Keratinocyte (primary cell): ENCODE measurements at regions not wholly inside any gene's neighbourhood (a gene's known extent, or its start where the extent isn't known, plus 50 kb on each side); places are given as distances from the start of the nearest gene placed in this dataset.

ENCODE experiments used
- DNase-seq: peaks from one replicate; pipeline ENCODE4 v3.0.0-alpha.2; 2011; ENCODE audit warnings: low read depth, missing footprints, low spot score
- FAIRE-seq: peaks from 2 replicates; lab custom pipeline; 2011; peaks lifted over from hg19 to GRCh38; lab: Jason Lieb, UNC
- H2AFZ ChIP-seq: 2 replicates; pipeline ENCODE4 v1.6.0; 2012; ENCODE audit warnings: low read length, control low read depth, inconsistent platforms; ENCODE audit not compliant: control insufficient read depth
- H3K27ac ChIP-seq: 2 replicates; pipeline ENCODE4 v1.5.1; 2011; ENCODE audit warnings: low read length; ENCODE audit not compliant: control insufficient read depth, insufficient read depth
- H3K27me3 ChIP-seq: 3 replicates; pipeline ENCODE4 v1.6.0; 2011; ENCODE audit warnings: low read length; ENCODE audit not compliant: control insufficient read depth, insufficient read depth; ENCODE audit errors: extremely low read depth
- H3K36me3 ChIP-seq, 2 experiments: 2 replicates in 1 of 2; 3 replicates in 1 of 2; pipeline ENCODE4 v1.5.1; 2011; ENCODE audit warnings: low read length in 2 of 2, mild to moderate bottlenecking in 1 of 2; ENCODE audit not compliant: control insufficient read depth in 2 of 2, insufficient read depth in 2 of 2; ENCODE audit errors: extremely low read depth in 1 of 2
- H3K4me1 ChIP-seq: 3 replicates; pipeline ENCODE4 v1.5.1; 2011; ENCODE audit warnings: low read length; ENCODE audit not compliant: control insufficient read depth, insufficient read depth; ENCODE audit errors: extremely low read depth
- H3K4me2 ChIP-seq: 3 replicates; pipeline ENCODE4 v1.6.0; 2011; ENCODE audit warnings: low read depth, low read length; ENCODE audit not compliant: control insufficient read depth, insufficient read depth; ENCODE audit errors: extremely low read depth
- H3K4me3 ChIP-seq, 3 experiments: fragments of 200-600 bp in 1 of 3; sonication (generic) in 1 of 3; 2 replicates in 2 of 3; 3 replicates in 1 of 3; pipeline ENCODE4 v1.5.1; 2011 to 2016; ENCODE audit warnings: low read length in 3 of 3, mild to moderate bottlenecking in 3 of 3, control low read depth in 2 of 3, inconsistent platforms in 1 of 3, low read depth in 1 of 3, mixed read lengths in 1 of 3, mixed run types in 1 of 3, moderate library complexity in 1 of 3; ENCODE audit not compliant: control insufficient read depth in 2 of 3, insufficient read depth in 2 of 3; ENCODE audit errors: extremely low read depth in 1 of 3
- H3K79me2 ChIP-seq: 2 replicates; pipeline ENCODE4 v1.6.0; 2012; ENCODE audit warnings: low read length; ENCODE audit not compliant: control insufficient read depth, insufficient read depth
- H3K9ac ChIP-seq: 3 replicates; pipeline ENCODE4 v1.6.0; 2011; ENCODE audit warnings: low read length; ENCODE audit not compliant: control insufficient read depth, insufficient read depth; ENCODE audit errors: extremely low read depth
- H3K9me1 ChIP-seq: 3 replicates; pipeline ENCODE4 v1.6.0; 2011; ENCODE audit warnings: low read length; ENCODE audit not compliant: control insufficient read depth, insufficient read depth; ENCODE audit errors: extremely low read depth
- H3K9me3 ChIP-seq: 2 replicates; pipeline ENCODE4 v1.5.1; 2012; ENCODE audit warnings: low read depth, low read length; ENCODE audit not compliant: control insufficient read depth
- H4K20me1 ChIP-seq: 3 replicates; pipeline ENCODE4 v1.6.0; 2011; ENCODE audit warnings: low read length; ENCODE audit not compliant: control insufficient read depth, insufficient read depth; ENCODE audit errors: extremely low read depth
- CTCF ChIP-seq, 3 experiments: IDR thresholded peaks in 1 of 3; conservative IDR thresholded peaks in 1 of 3; optimal IDR thresholded peaks in 1 of 3; 2 replicates in 2 of 3; 3 replicates in 1 of 3; pipeline versions ENCODE3 to v1.5.1; 2011; ENCODE audit warnings: low read length in 3 of 3, mild to moderate bottlenecking in 3 of 3, moderate library complexity in 2 of 3, control low read depth in 1 of 3, inconsistent platforms in 1 of 3; ENCODE audit not compliant: insufficient read depth in 2 of 3; ENCODE audit errors: extremely low read depth in 1 of 3
- EZH2 ChIP-seq: IDR thresholded peaks from one replicate; pipeline ENCODE4 v1.6.1; 2012; ENCODE audit warnings: inconsistent platforms, mild to moderate bottlenecking, low read length, moderate library complexity
- dilution Hi-C: fragments of 300-500 bp; cut with MboI; formaldehyde crosslinking; loops from one replicate; pipeline ENCODE4 v1.7.0; 2020; ENCODE audit warnings: low sequenced_read_pairs; ENCODE audit not compliant: extremely low pct_ligation_motif_present

DNA sequence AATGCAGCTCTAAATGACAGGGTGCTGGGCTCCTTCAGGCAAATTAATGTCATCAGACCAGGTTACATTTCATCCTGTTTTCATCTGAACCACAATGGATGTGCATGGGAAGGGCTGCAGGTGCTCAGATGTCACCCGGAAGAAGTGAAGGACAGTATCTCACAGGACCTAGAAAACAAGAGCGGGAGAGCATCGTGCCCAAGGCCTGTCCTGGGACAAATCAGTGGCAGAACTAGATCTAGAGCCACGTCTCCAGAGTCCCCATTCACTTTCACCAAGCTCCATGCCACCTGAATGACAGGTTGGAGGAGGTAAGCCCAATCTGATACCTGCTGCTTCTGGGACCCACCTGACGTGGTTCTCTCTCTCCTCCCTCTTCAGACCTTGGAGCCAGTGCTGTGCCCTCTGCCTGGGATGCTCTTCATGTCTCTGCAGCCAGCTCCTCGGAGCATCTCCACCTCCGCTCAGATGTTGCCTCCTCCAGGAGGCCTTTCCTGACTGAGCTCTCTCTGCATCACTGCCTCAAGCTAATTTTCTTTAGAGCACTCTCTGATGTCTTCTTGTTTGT is 77.3 kb downstream of the CPN2 start:
- dilution Hi-C loops = no loop called here
- Histone ChIP-seq H3K9me3 (no peaks in the 10 kb centered on the region), H3K36me3 (no peaks in the 10 kb centered on the region), H3K4me2 (no peak overlapping the region), H2AFZ (no peak overlapping the region), H3K79me2 (no peaks in the 10 kb centered on the region), H3K9me1 (no peaks in the 10 kb centered on the region), H3K27me3 (peaks cover 6% of the 10 kb centered on the region), H4K20me1 (no peaks in the 10 kb centered on the region), H3K9ac (no peak overlapping the region), H3K4me1 (no peaks in the 10 kb centered on the region), H3K4me3 (no peak overlapping the region), H3K27ac (no peak overlapping the region)
- TF ChIP-seq EZH2 = no peak
- no peak for TF ChIP-seq CTCF (optimal IDR thresholded peaks at IDR 0.05 in 1 of 3, IDR thresholded peaks at IDR 0.05 in 1 of 3, conservative IDR thresholded peaks at IDR 0.05 in 1 of 3; ENCODE audit: extremely low read depth in 1 of 3, insufficient read depth in 2 of 3, low read length in 3 of 3)
- no peak for FAIRE-seq
- DNase-seq = no peak

DNA sequence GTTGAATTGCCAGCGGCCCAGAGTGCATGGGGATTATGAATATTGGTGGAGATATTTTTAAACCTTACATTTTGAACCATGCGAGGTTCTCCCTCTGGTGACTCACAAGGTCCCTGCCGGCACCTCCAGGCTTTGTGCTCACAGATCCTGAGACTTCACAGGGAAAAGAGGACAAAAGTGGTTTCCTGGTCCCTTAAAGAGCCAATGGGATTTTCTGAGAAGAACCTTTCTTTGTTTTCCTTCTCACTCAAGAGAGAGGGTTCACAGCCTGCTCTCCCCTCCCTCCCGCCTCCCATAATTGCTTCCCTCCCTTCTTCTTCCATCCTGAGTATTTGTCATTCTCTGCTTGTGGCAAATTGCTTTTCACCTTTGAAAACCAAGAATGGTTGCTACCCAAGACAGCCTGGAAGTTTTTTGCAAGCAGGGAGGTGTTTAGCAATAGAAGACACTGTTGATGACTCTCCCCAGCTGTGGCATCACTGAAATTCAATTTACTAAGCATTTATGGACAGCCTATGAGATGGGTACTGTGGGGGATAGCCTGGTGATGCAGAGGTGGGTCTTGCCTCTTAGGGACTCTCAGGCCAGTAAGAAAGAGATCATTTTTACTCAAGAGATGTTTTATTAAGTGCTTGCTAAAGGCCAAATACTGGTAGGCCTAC is 76.6 kb downstream of the CPN2 start:
- no peaks in the 10 kb centered on the region for H3K79me2 ChIP-seq
- H3K9me3 ChIP-seq = no peaks in the 10 kb centered on the region
- TF ChIP-seq EZH2 = no peak
- no peak for TF ChIP-seq CTCF (optimal IDR thresholded peaks at IDR 0.05 in 1 of 3, IDR thresholded peaks at IDR 0.05 in 1 of 3, conservative IDR thresholded peaks at IDR 0.05 in 1 of 3; ENCODE audit: extremely low read depth in 1 of 3, insufficient read depth in 2 of 3, low read length in 3 of 3)
- DNase-seq (no peak), FAIRE-seq (no peak)
- dilution Hi-C loops = no loop called here
- H3K27me3 ChIP-seq = peaks cover 13% of the 10 kb centered on the region
- no peaks in the 10 kb centered on the region for H3K36me3 ChIP-seq
- no peak overlapping the region for H3K4me3 ChIP-seq
- H3K9ac ChIP-seq = no peak overlapping the region
- H3K27ac ChIP-seq = no peak overlapping the region
- no peaks in the 10 kb centered on the region for H4K20me1 ChIP-seq
- no peak overlapping the region for H3K4me2 ChIP-seq
- H3K9me1 ChIP-seq = no peaks in the 10 kb centered on the region
- no peak overlapping the region for H2AFZ ChIP-seq
- no peaks in the 10 kb centered on the region for H3K4me1 ChIP-seq
